ENCODE measurements at regions not wholly inside any gene's neighbourhood (a gene's known extent, or its start where the extent isn't known, plus 50 kb on each side); places are given as distances from the start of the nearest gene placed in this dataset.
"Not testable (repeated sequence)": the region's sequence is repeated elsewhere in the genome, so short reads cannot be mapped to it uniquely, and the experiment has no call there.

DNA sequence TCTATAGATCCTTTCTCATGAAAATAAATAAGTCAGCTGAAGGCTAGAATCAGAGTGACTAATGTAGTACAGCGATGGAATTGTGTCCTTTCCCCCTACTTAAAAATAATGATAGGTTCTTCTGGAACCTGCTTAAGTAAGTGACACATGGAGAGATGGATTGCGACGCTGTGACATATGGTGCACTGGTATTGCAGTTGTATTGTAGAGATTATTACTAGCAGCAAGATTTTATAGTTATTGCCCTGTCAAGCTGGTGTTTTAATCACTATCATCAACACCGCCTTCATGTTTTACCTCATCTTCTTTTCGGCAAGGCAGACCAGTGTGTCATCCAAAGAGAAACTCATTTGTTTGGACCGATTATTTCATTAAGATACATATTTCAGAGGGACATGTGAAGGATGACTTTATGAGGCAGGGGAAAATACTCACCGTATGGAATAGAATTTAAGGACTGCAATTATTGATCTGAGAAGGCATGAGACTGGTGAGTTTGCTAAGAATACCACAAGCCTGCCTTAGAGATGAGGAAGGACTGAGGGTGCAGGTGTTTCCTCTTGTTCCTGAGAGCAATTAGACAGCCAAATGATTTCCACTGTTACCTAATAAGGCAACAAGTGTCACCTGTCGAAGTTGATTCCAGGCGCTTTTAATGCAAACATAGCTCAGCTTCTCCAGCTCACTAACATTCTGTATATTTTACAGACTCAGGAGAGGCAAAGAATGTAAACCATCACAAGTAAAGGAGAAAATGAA is 1855.5 kb downstream of the MAT2B start:
- H3K27ac Mint-ChIP-seq: no peak overlapping the region
- H3K4me3 Mint-ChIP-seq: no peak overlapping the region
- no peaks in the 10 kb centered on the region for H3K27me3 Mint-ChIP-seq (ENCODE audit: low read depth in 3 of 3)
- DNase-seq: no peak
- no peaks in the 10 kb centered on the region for H3K4me1 Mint-ChIP-seq
- H3K36me3 Mint-ChIP-seq: no peaks in the 10 kb centered on the region
- H3K9me3 Mint-ChIP-seq: peaks cover 8 to 45% (median 12%) of the 10 kb centered on the region in 6 donors

DNA sequence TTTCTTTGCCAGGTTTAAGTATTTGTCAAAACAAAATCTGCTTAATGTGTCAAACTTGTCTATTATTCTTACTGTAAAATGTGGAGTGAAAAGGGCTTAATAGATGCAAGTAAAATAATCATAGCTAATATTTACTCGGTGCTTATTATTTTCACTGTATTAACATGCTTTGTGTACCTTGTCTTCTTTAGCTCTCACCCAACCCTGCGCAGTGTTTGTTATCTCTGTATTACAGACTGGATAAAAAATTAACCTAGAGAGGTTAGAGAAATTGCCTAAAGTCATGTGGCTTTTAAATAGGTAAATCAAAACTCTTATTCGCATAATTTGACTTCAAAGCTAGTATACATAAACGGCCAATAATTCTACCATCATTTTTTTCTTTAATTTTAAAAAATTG is 1864.8 kb downstream of the MAT2B start:
- Mint-ChIP-seq H3K36me3 (no peaks in the 10 kb centered on the region), H3K4me3 (no peak overlapping the region), H3K4me1 (no peaks in the 10 kb centered on the region), H3K27ac (no peak overlapping the region), H3K9me3 (peaks cover 2 to 34% (median 7%) of the 10 kb centered on the region in 6 donors), H3K27me3 (ENCODE audit: low read depth in 3 of 3) (no peaks in the 10 kb centered on the region)
- DNase-seq: no peak

DNA sequence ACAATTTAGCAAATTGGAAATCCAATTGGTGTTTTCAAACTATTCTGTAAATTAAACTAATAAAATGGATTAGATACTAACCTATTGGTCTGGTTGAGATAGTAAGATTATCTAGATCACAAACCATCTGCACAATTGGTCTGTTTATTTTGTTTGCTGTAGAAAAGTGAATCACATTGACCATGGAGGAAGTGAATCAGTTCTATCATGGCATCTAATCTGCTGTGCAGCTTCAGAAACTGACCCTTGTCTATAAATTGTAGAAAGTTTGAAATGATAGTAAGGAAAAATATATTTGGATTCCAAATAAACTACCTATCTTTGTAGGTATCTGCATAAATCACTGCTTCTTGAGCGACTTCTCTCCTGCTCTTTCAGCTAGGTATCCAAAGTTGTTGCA is 1865.4 kb downstream of the MAT2B start:
- no peak for DNase-seq
- Mint-ChIP-seq H3K27ac (no peak overlapping the region), H3K4me1 (no peaks in the 10 kb centered on the region), H3K4me3 (no peak overlapping the region), H3K27me3 (ENCODE audit: low read depth in 3 of 3) (no peaks in the 10 kb centered on the region), H3K9me3 (peaks cover 0 to 29% (median 4%) of the 10 kb centered on the region in 6 donors), H3K36me3 (no peaks in the 10 kb centered on the region)

DNA sequence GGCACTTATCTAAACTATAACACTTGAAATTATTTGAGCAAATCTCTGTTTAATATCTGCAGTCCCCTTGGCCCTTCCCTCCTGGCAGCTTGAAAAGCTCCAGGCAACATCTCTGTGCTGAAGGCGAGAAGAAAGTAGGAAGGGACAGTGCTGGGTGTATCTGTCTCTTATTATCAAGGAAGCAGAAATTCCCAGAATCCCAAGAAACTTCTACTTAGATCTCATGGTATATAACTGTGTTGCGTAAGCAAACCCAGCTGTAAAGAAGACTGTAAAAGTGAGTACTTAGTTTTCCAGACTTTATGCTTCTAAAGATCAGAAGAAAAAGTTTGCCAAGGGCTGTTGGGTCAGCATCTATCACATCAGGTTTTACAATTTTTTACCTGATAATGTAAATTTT is 1869.8 kb downstream of the MAT2B start:
- no peak overlapping the region for H3K4me3 Mint-ChIP-seq
- H3K27ac Mint-ChIP-seq: no peak overlapping the region
- H3K4me1 Mint-ChIP-seq: no peaks in the 10 kb centered on the region
- H3K27me3 Mint-ChIP-seq (ENCODE audit: low read depth in 3 of 3): no peaks in the 10 kb centered on the region
- H3K36me3 Mint-ChIP-seq: no peaks in the 10 kb centered on the region
- DNase-seq: no peak
- H3K9me3 Mint-ChIP-seq: peaks cover 0 to 34% (median 4%) of the 10 kb centered on the region in 6 donors

- no peak for DNase-seq
- Mint-ChIP-seq H3K27ac (no peak overlapping the region), H3K4me1 (no peaks in the 10 kb centered on the region), H3K9me3 (peaks cover 7 to 44% (median 25%) of the 10 kb centered on the region in 6 donors), H3K4me3 (no peak overlapping the region), H3K27me3 (ENCODE audit: low read depth in 3 of 3) (peaks cover 0 to 4% (median 2%) of the 10 kb centered on the region in 3 donors), H3K36me3 (peaks cover 0 to 7% (median 0%) of the 10 kb centered on the region in 3 donors)
Measured at GRCh38 chr5:165393839-165394238, 1888.4 kb downstream of the MAT2B start.

DNA sequence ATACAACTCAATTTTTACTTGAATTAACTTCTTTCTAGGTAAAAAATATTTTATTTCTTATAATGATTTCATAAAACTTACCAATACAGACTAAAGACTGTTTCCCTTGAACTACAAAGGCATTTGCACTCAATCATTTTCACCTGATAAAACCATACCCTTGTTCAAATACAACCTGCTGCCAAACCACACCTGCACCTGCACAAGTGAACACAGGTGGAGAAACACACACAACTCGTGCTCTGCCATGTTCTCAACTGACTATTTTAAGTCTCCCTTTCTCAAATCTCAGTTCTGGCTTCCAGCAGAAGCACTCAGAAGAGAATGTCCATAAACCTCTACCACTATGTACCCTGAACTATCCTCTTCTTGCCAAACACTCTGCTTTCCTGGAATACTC is 1892.1 kb downstream of the MAT2B start:
- H3K27me3 Mint-ChIP-seq (ENCODE audit: low read depth in 3 of 3): peaks cover 0 to 4% (median 0%) of the 10 kb centered on the region in 3 donors
- H3K4me1 Mint-ChIP-seq: no peaks in the 10 kb centered on the region
- H3K9me3 Mint-ChIP-seq: peaks cover 3 to 20% (median 12%) of the 10 kb centered on the region in 6 donors
- no peak overlapping the region for H3K27ac Mint-ChIP-seq
- H3K36me3 Mint-ChIP-seq: peaks cover 0 to 6% (median 0%) of the 10 kb centered on the region in 3 donors
- no peak overlapping the region for H3K4me3 Mint-ChIP-seq
- DNase-seq: no peak

- Mint-ChIP-seq H3K9me3 (peaks cover under 1 to 23% (median 9%) of the 10 kb centered on the region in 6 donors), H3K27me3 (ENCODE audit: low read depth in 3 of 3) (peaks cover 0 to 3% (median 0%) of the 10 kb centered on the region in 3 donors), H3K4me3 (no peak overlapping the region), H3K27ac (no peak overlapping the region), H3K4me1 (no peaks in the 10 kb centered on the region), H3K36me3 (peaks cover 0 to 6% (median 0%) of the 10 kb centered on the region in 3 donors)
- no peak for DNase-seq
Measured at GRCh38 chr5:165400086-165400485, 1894.7 kb downstream of the MAT2B start.

- Mint-ChIP-seq H3K27ac (no peak overlapping the region), H3K4me1 (no peaks in the 10 kb centered on the region), H3K4me3 (no peak overlapping the region), H3K9me3 (peaks cover 6 to 26% (median 16%) of the 10 kb centered on the region in 6 donors), H3K27me3 (ENCODE audit: low read depth in 3 of 3) (peaks cover 0 to 3% (median 0%) of the 10 kb centered on the region in 3 donors), H3K36me3 (no peaks in the 10 kb centered on the region)
- DNase-seq: no peak
Measured at GRCh38 chr5:165404917-165405316, 1899.5 kb downstream of the MAT2B start.

DNA sequence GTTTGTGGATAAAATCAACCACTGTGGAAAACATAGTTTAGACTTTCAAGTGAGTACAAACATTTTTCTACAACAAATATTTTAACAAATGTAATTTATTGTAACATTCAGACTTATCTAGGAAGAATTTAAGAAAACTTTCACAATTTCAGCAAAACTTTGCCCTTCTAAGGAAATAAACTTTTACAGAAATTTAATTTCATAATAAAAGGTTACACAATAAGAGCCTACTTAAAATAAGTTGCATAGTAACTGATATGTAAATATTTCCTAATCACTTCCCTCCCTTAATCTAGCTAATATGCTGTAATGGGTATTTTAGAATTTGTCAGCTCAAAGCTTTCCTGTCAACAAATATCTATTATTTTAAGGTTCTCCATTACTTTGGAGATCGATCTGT is 1899.9 kb downstream of the MAT2B start:
- Mint-ChIP-seq H3K9me3 (peaks cover 6 to 26% (median 16%) of the 10 kb centered on the region in 6 donors), H3K27ac (no peak overlapping the region), H3K4me3 (no peak overlapping the region), H3K36me3 (no peaks in the 10 kb centered on the region), H3K27me3 (ENCODE audit: low read depth in 3 of 3) (peaks cover 0 to 5% (median 0%) of the 10 kb centered on the region in 3 donors), H3K4me1 (no peaks in the 10 kb centered on the region)
- DNase-seq: no peak

GRCh38 chr5:165407352-165407751 is 1901.9 kb downstream of the MAT2B start:
- H3K9me3 Mint-ChIP-seq: peaks cover 5 to 31% (median 21%) of the 10 kb centered on the region in 6 donors
- no peak for DNase-seq
- H3K36me3 Mint-ChIP-seq: no peaks in the 10 kb centered on the region
- peaks cover 0 to 5% (median 0%) of the 10 kb centered on the region in 3 donors for H3K27me3 Mint-ChIP-seq (ENCODE audit: low read depth in 3 of 3)
- no peak overlapping the region for H3K27ac Mint-ChIP-seq
- no peak overlapping the region for H3K4me3 Mint-ChIP-seq
- no peaks in the 10 kb centered on the region for H3K4me1 Mint-ChIP-seq

GRCh38 chr5:165410476-165410875 is 1905.1 kb downstream of the MAT2B start:
- H3K27me3 Mint-ChIP-seq (ENCODE audit: low read depth in 3 of 3): peaks cover 0 to 3% (median 0%) of the 10 kb centered on the region in 3 donors
- no peaks in the 10 kb centered on the region for H3K4me1 Mint-ChIP-seq
- H3K27ac Mint-ChIP-seq: no peak overlapping the region
- no peak for DNase-seq
- H3K36me3 Mint-ChIP-seq: no peaks in the 10 kb centered on the region
- H3K9me3 Mint-ChIP-seq: peaks cover 7 to 47% (median 29%) of the 10 kb centered on the region in 6 donors
- no peak overlapping the region for H3K4me3 Mint-ChIP-seq

GRCh38 chr5:165411532-165411931 is 1906.1 kb downstream of the MAT2B start:
- not testable (repeated sequence) for DNase-seq; H3K36me3 Mint-ChIP-seq; H3K27me3 Mint-ChIP-seq (ENCODE audit: low read depth in 3 of 3); H3K4me1 Mint-ChIP-seq; H3K4me3 Mint-ChIP-seq; H3K27ac Mint-ChIP-seq
- peaks cover 9 to 51% (median 28%) of the 10 kb centered on the region in 6 donors for H3K9me3 Mint-ChIP-seq

- H3K27ac Mint-ChIP-seq: no peak overlapping the region
- peaks cover 6 to 49% (median 20%) of the 10 kb centered on the region in 6 donors for H3K9me3 Mint-ChIP-seq
- no peak for DNase-seq
- H3K4me1 Mint-ChIP-seq: no peaks in the 10 kb centered on the region
- no peak overlapping the region for H3K4me3 Mint-ChIP-seq
- no peaks in the 10 kb centered on the region for H3K36me3 Mint-ChIP-seq
- peaks cover 0 to 1% (median 0%) of the 10 kb centered on the region in 3 donors for H3K27me3 Mint-ChIP-seq (ENCODE audit: low read depth in 3 of 3)
Measured at GRCh38 chr5:165420493-165420892, 1915.1 kb downstream of the MAT2B start.

GRCh38 chr5:165423697-165424299 is 1918.4 kb downstream of the MAT2B start:
- no peak for DNase-seq
- Mint-ChIP-seq H3K4me3 (no peak overlapping the region), H3K9me3 (peaks cover 2 to 50% (median 13%) of the 10 kb centered on the region in 6 donors), H3K27me3 (ENCODE audit: low read depth in 3 of 3) (no peaks in the 10 kb centered on the region), H3K36me3 (no peaks in the 10 kb centered on the region), H3K4me1 (no peaks in the 10 kb centered on the region), H3K27ac (no peak overlapping the region)
